ENCODE measurements at regions not wholly inside any gene's neighbourhood (a gene's known extent, or its start where the extent isn't known, plus 50 kb on each side); places are given as distances from the start of the nearest gene placed in this dataset.

GRCh38 chr4:43567644-43568043 is 675.1 kb downstream of the GRXCR1 start:
- H3K27me3 Mint-ChIP-seq (ENCODE audit: unreplicated experiment), result peaks cover 2% of the 10 kb centered on the region
- no peak for DNase-seq
- H3K4me3 Mint-ChIP-seq (ENCODE audit: unreplicated experiment), result no peak overlapping the region
- TF ChIP-seq, protein P1, sequence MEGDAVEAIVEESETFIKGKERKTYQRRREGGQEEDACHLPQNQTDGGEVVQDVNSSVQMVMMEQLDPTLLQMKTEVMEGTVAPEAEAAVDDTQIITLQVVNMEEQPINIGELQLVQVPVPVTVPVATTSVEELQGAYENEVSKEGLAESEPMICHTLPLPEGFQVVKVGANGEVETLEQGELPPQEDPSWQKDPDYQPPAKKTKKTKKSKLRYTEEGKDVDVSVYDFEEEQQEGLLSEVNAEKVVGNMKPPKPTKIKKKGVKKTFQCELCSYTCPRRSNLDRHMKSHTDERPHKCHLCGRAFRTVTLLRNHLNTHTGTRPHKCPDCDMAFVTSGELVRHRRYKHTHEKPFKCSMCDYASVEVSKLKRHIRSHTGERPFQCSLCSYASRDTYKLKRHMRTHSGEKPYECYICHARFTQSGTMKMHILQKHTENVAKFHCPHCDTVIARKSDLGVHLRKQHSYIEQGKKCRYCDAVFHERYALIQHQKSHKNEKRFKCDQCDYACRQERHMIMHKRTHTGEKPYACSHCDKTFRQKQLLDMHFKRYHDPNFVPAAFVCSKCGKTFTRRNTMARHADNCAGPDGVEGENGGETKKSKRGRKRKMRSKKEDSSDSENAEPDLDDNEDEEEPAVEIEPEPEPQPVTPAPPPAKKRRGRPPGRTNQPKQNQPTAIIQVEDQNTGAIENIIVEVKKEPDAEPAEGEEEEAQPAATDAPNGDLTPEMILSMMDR (IDR thresholded peaks at IDR 0.05; ENCODE audit: partially characterized antibody, unreplicated experiment), result no peak
- H3K27ac Mint-ChIP-seq (ENCODE audit: unreplicated experiment), result no peak overlapping the region
- peaks cover 2% of the 10 kb centered on the region for H3K9me3 Mint-ChIP-seq (ENCODE audit: unreplicated experiment)
- peaks cover 20% of the 10 kb centered on the region for H3K4me1 Mint-ChIP-seq (ENCODE audit: low read depth, unreplicated experiment)
- no peaks in the 10 kb centered on the region for H3K36me3 Mint-ChIP-seq (ENCODE audit: unreplicated experiment)

- no peaks in the 10 kb centered on the region for H3K9me3 Mint-ChIP-seq (ENCODE audit: unreplicated experiment)
- H3K4me3 Mint-ChIP-seq (ENCODE audit: unreplicated experiment), result no peak overlapping the region
- H3K36me3 Mint-ChIP-seq (ENCODE audit: unreplicated experiment), result no peaks in the 10 kb centered on the region
- H3K27ac Mint-ChIP-seq (ENCODE audit: unreplicated experiment), result no peak overlapping the region
- H3K27me3 Mint-ChIP-seq (ENCODE audit: unreplicated experiment), result no peaks in the 10 kb centered on the region
- DNase-seq, result no peak
- TF ChIP-seq, protein P1 (IDR thresholded peaks at IDR 0.05; ENCODE audit: partially characterized antibody, unreplicated experiment), result no peak
- no peaks in the 10 kb centered on the region for H3K4me1 Mint-ChIP-seq (ENCODE audit: low read depth, unreplicated experiment)
Observed at GRCh38 chr4:43586813-43587212, 694.3 kb downstream of the GRXCR1 start.

GRCh38 chr4:43587758-43588157 is 695.2 kb downstream of the GRXCR1 start:
- Mint-ChIP-seq H3K4me1 (ENCODE audit: low read depth, unreplicated experiment) (no peaks in the 10 kb centered on the region), H3K27ac (ENCODE audit: unreplicated experiment) (no peak overlapping the region), H3K4me3 (ENCODE audit: unreplicated experiment) (no peak overlapping the region), H3K36me3 (ENCODE audit: unreplicated experiment) (no peaks in the 10 kb centered on the region), H3K27me3 (ENCODE audit: unreplicated experiment) (no peaks in the 10 kb centered on the region), H3K9me3 (ENCODE audit: unreplicated experiment) (no peaks in the 10 kb centered on the region)
- no peak for DNase-seq
- TF ChIP-seq, protein P1 (IDR thresholded peaks at IDR 0.05; ENCODE audit: partially characterized antibody, unreplicated experiment), result no peak

GRCh38 chr4:43607400-43607799 is 714.9 kb downstream of the GRXCR1 start:
- no peaks in the 10 kb centered on the region for H3K27me3 Mint-ChIP-seq (ENCODE audit: unreplicated experiment)
- TF ChIP-seq, protein P1 (IDR thresholded peaks at IDR 0.05; ENCODE audit: partially characterized antibody, unreplicated experiment), result no peak
- H3K4me3 Mint-ChIP-seq (ENCODE audit: unreplicated experiment), result no peak overlapping the region
- no peaks in the 10 kb centered on the region for H3K9me3 Mint-ChIP-seq (ENCODE audit: unreplicated experiment)
- H3K36me3 Mint-ChIP-seq (ENCODE audit: unreplicated experiment), result no peaks in the 10 kb centered on the region
- DNase-seq, result no peak
- H3K4me1 Mint-ChIP-seq (ENCODE audit: low read depth, unreplicated experiment), result no peaks in the 10 kb centered on the region
- no peak overlapping the region for H3K27ac Mint-ChIP-seq (ENCODE audit: unreplicated experiment)

GRCh38 chr4:43607827-43608461 is 715.4 kb downstream of the GRXCR1 start:
- Mint-ChIP-seq H3K27ac (ENCODE audit: unreplicated experiment) (no peak overlapping the region), H3K9me3 (ENCODE audit: unreplicated experiment) (no peaks in the 10 kb centered on the region), H3K27me3 (ENCODE audit: unreplicated experiment) (no peaks in the 10 kb centered on the region), H3K36me3 (ENCODE audit: unreplicated experiment) (no peaks in the 10 kb centered on the region), H3K4me3 (ENCODE audit: unreplicated experiment) (no peak overlapping the region), H3K4me1 (ENCODE audit: low read depth, unreplicated experiment) (no peaks in the 10 kb centered on the region)
- DNase-seq, result no peak
- TF ChIP-seq, protein P1 (IDR thresholded peaks at IDR 0.05; ENCODE audit: partially characterized antibody, unreplicated experiment), result no peak
